ENCODE measurements at regions not wholly inside any gene's neighbourhood (a gene's known extent, or its start where the extent isn't known, plus 50 kb on each side); places are given as distances from the start of the nearest gene placed in this dataset.

GRCh38 chr18:78865771-78866310 is 113.8 kb upstream of the SALL3 start:
- TF ChIP-seq CTCF (conservative IDR thresholded peaks at IDR 0.05 in 1 of 2, IDR thresholded peaks at IDR 0.05 in 1 of 2; ENCODE audit: low read depth in 1 of 2, low read length in 2 of 2) (no peak), EZH2 (IDR thresholded peaks at IDR 0.05; ENCODE audit: low read length, missing control alignments) (no peak)

Data from fibroblast of lung (primary cell).